Smooth muscle cell of the brain vasculature (primary cell): ENCODE measurements at regions not wholly inside any gene's neighbourhood (a gene's known extent, or its start where the extent isn't known, plus 50 kb on each side); places are given as distances from the start of the nearest gene placed in this dataset.
"Not testable (repeated sequence)": the region's sequence is repeated elsewhere in the genome, so short reads cannot be mapped to it uniquely, and the experiment has no call there.

Experiments
- DNase-seq: peaks from one replicate; pipeline ENCODE4 v3.0.0-alpha.2; 2012; ENCODE audit warnings: low read depth, low spot score

DNA sequence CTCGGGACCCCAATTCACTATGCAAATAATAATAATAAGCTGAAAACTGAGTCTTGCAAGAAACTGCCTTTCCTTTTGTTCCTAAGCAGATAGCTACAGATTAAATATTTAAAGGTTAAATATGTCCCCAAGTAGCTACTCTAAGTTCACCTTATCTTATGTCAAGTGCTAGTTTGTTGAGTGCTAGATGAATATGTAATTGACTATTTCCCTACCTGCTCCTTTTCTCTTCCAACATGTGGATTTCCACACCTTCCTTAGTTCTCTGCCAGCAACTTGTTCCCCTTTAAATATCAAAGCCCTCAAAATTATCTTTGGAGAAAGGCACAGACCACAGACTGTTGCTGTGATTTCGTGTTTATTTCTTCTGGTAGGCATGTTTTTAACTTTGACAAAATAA, 709.2 kb upstream of the SLITRK1 start:
- no peak for DNase-seq

DNA sequence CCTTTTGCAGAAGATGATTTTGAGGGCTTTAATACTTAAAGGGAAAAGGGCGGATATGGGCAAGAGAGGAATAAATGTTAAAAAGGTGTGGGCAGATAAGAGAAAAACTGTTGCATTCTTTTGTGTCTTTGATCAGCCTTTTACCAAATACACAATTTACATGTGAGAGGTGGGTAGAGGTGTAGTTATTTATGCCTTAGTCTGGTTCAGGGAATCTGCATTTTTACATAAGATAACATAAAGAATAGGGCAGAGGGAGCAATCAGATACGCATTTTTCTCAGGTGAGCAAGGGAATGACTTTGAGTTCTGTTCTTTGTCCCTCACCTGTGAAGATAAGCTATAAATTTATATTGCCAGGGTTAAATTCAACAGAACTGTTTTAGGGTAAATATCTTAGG, 708.4 kb upstream of the SLITRK1 start:
- DNase-seq = no peak

DNA sequence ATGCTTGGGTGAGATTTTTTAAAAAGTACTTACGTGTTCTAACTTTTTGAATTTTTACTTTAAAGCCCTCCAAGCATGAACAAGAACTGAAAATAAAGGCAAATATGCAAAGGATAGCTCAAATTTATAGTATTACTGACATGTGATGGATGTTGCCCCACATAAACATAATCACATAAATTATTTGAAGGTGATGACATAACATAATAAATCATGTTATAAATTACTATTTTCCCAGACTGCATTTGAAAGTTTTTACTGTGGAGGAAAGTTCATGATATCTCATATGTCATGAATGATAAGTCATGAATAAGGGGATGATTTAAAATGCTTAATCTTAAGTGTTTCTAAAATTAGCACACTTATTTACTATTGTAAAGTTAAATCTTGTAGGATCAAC, 705.7 kb upstream of the SLITRK1 start:
- DNase-seq = no peak

DNA sequence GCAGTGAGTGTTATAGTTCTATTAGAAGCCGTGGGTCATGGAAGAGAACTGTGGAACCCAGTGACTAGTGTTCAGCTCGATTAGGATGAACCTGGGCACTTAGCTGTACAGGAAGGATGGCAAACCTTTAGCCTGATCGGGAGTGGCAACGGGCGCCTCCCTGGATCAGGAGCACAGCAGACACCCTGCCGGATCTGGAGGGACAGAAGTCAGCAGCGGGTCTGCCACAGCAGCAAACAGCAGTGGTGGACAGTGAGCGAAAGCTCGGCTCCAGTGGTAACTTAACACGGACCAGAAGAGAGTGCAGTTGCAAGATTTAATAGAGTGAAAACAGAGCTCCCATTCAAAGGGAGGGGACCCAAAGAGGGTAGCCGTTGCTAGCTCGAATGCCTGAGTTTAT, 697.6 kb upstream of the SLITRK1 start:
- DNase-seq = not testable (repeated sequence)

DNA sequence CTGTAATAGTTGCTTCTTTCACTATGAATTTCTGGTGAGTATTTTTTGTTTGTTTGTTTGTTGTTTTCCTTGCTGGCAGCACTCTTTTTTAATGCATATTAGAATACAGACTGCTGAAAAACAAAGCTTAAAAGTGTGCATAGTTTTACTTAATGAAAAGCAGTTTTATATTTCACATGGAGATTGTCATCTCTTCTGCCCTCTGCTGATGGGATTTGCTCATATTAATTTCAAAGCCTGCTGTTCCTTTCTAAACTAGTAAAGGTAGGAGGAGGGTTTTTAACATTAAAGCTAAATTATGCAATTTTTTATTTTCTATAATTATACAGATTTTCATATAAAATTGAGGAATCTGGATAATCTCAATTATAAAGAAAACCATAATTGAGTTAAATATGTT, 692.6 kb upstream of the SLITRK1 start:
- DNase-seq = no peak

DNA sequence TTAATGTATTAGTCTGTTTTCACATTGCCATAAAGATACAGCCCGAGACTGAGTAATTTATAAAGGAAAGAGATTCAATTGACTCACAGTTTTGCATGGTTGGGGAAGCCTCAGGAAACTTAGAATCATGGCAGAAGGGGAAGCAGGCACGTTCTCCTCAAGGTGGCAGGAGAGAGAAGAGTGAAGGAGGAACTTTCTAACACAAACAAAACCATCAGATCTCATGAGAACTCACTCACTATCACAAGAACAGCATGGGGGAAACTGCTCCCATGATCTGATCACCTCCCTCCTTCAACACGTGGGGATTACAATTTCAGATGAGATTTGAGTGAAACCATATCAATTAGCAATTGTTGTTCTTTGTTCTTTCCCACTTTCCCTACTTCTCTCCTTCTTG, 689.0 kb upstream of the SLITRK1 start:
- DNase-seq = no peak

DNA sequence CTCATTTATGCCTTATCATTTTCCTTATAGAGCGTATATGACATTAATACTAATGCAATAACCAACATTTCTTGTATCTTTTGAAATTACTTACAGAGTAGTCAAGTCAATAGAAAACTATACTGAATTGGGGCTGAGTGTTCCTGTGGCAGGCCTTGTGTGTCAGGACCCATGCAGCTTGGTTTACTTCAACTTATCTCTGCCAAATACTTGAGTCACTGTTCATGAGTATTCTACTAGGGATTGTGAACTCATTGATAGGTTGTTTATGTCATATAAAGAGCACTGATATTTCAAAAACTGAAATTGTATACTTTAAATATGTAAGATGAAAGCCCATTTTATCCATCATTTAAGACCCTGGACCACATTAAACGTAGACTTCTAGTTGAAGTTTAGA, 688.6 kb upstream of the SLITRK1 start:
- no peak for DNase-seq

DNA sequence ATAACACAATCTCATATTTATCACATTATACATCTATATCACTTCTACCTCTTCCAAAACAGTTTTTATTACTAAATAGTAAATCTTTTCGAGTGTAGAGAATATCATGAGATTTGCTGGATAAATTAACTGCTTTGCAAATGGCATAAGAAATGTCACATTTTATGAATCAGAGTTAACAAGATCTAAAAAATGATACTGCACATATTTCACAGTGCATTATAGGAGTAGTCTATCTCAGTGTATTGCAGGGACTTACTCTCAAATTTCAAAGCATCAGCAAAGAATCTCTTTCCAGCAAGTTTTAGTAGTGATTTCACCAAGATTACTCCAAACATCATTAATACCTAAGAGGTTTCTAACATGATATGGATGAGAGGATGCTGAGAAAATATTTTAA, 687.1 kb upstream of the SLITRK1 start:
- no peak for DNase-seq

DNA sequence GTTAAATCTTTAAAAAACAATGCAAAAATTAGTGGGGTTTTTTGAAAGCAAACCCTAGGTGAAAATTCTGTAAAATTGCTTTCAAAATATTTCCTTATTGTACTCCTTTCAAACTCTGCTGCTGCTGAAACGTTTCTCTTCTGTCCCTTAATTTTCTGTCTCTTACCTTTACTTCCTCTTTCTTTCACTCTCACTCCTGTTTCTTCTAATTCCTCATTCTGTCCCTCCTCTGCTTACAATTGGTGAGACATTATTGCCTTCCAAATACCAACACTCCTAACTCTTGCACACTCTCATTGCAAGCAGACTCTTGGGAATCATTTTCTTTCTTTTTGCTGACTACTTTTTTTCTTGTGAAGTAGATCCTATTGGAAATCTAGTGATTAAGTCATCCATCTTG, 685.6 kb upstream of the SLITRK1 start:
- DNase-seq = no peak

DNA sequence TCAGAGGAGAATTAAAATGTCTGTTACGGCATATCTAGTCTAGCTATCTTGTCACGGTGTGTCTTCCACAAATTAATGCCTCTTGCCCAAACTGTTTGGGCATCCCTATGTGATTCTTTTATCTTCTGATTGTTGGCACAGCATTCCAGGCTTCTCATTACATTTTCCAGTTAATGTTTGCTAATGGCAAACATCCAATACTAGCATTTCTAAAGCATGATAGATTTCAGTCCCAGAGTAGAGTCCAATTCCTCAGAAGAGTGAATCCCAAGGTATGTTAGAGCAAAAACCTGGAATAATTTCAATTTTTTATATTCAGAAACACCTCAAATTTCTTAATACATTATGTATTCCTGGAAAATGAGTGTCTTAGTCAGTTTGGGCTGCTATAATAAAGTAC, 684.5 kb upstream of the SLITRK1 start:
- DNase-seq = no peak

DNA sequence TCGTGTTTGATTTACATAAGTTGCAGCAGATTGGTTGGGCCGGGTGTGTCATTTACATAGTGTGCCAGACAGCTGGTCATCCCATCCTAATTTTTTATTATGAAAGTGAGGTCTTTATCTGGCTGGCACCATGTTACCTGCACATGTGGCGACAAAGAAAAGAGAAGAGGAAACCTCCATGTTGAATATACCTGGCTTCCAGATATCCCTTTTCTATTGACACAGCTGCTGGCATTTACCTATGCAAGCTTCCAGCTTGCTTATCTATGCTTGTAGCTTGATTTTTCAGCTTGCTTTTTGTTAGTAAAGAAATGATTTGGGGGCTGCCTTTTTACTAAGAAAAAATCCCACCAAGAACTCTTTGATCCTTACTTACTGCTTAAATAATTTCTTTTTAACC, 681.3 kb upstream of the SLITRK1 start:
- DNase-seq = no peak

DNA sequence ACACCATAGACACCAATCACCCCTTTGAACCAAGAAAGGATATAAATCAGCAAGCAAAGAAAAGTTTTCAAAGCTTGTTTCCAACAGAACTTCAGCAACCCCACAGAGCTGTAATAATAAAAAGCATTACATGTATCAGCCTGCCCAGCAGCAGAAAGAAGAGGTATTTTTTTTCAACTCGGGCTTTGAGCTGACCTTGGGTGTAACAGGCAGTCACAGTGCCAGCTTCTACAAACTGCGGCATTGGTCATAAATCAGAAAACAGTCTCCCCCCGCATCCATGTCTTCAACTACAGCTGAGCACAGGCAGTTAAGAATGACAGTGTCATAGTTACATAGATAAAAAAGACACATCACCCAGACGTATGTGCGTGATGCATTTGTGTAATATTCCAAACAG, 671.0 kb upstream of the SLITRK1 start:
- DNase-seq = no peak

DNA sequence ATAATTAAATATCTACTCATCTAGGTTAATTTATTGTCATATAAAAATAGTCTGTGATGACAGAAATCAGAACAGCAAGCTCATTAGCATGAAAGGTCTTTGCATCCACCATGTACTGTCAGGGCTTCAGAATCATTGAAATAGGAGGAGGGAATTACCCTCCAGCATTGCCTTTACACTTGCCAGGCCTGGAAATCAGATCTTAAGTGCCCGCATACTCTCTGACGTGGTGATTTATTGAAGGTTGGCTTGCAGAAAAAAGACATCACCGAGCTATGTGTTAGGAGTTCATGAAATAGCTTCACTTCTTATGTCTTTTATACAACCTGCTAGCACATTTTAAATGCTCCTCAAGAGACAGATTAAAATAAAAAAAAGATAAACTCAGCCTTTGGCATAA, 661.7 kb upstream of the SLITRK1 start:
- DNase-seq = no peak

DNA sequence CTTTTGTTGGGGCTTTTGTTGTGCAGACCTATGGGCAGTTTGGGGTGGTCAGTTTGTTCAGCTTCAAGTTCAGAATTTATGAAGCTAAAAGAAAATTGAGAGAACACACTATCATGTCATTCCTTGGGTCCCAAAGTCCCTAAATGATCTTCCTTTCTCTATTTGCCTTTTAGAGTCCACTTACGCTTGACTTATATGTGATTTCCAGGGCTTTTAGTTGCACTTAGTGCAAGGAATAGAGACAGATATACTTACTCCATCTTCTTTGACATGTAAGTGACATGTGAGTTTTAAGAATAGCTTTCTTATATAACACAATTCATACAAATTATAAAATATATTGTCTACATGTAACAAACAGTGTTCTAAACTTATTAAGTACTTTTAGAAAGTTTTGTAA, 660.1 kb upstream of the SLITRK1 start:
- DNase-seq = no peak

DNA sequence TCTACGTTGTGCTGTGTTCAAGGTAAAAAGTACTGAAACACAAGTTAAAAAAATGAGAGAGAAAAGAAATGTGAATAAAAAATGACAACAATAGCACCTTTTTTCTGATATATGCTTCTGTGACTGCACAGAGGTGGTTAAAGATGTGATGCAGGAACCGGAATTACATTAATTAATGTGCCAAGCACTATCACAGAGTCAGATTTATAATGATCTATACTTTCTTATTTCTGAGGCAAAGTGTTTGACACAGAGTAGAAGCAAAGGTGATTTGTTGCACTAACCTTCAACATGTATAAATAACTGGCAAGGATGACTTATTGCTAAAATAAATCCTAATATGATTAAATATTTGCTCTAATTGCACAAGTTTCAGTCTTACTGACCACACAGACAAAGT, 654.6 kb upstream of the SLITRK1 start:
- DNase-seq = no peak

DNA sequence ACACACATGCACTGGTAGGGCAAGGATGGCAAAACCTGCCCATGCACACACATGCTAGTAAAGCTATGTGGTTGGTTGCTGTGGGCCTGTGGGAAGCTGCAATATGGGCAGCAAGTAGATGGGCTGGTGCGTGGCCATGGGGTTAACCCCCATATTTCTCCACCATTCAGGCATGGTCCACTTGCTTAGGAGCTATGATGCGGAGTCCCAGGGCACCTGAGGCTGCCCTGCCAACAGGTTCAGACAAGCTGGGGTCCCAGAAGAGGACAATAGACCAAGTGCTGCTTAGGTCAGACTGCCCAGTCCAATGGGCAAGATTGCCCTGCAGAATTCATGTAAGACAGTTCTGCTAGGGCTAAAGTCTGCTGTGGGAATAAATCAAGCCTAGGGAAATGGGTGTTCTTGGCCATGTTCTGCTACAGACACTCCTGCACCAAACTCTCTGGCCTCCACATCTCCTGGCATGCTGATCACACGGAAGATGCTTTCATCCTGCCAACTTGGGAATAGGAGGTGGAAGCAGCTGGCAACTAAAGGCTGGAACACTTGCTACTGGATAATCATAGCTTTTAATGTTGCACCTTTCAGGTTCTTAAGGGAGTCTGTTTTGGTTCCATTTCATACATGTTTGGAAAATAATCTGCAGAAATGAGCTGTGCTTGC, 646.3 kb upstream of the SLITRK1 start:
- DNase-seq = no peak

DNA sequence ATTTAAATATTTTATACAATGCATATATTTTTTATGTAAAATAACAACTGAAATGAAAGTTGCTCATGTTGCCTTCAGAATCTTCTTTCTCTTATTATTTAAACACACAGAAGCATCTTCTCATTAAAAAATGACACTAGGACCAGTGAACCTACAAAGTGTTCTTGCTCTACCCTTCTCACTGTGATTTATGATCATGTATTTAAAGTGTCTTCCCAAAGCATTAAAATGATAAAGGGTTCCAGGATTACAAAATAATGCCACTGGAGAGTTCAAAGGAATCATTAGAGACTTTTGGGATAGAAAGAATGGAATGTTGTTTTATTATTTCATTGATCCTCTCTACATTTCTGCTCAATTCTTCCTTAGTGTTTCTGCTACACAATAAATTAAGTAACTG, 643.6 kb upstream of the SLITRK1 start:
- DNase-seq = no peak

DNA sequence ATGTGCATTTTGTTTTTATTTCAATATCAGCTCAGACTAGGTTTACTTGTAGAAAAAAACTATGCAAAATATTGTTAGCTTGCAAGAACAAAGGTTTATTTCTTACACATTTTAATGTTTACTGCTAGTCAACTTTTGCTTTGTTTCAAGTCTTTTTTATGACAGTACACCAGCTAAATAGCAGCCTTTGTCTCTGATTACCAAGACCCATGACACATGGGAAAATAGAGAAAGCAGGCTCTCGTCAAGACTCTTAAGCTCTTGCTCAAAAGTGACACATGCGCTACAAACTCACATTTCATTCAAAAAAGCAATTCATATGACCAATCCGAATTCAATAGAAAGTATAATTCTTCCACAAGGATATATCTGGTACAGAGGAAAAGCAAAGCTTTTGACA, 642.3 kb upstream of the SLITRK1 start:
- no peak for DNase-seq

DNA sequence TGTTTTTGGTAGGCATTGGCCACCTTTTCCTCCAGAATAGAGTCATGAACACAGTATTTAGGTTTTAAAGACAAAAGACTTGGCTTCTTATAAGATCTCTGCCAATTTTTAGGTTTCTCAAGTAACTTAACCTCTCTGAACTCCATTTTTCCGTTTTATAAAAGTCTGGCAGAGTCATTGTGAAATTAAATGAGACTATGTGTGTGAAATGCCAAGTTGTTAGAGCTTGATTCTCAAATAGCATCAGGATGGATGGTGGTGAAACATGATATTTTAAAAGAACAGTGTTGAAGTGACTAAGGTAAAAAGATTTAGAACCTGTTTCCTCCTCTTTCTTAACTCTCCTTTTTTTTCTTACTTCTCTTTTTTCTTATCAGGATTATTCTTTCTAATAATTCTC, 617.7 kb upstream of the SLITRK1 start:
- DNase-seq = no peak

DNA sequence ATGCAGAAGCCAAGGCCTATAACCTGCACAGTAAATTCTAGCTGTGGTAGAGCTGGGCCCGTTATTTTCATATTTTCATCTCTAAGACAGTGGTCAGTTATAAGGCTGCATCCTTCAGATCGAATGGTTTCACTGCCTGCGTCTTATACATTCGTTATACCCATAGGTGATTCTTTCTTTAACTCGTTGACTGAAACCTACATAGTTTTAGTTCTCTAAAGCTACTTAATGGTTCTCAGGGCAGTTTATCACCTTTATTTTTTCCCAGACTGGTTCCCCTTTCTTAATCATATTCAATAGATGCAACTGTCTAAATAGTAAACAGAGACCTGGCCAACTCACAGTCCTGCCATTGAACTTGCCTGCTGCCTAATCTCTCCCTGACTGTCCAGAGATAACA, 615.3 kb upstream of the SLITRK1 start:
- no peak for DNase-seq

DNA sequence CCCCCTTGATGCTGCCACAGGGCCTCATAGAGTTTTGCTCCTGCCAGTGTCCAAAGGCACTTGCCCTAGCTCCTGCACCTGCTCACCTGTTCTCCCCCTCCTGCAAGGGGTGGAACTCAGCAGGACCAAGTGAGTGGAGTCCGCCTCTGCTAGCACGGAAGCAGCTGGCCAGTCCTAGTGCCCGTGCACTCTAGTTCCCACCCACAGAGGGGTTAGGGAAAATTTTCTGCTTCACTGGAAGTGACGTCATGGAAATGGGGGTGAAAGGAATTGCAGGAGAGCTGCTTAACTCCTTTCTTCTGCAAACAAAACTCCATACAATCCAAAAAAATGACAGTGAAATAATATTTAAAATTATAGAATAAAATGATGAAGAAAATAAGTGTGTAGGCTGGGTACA, 609.7 kb upstream of the SLITRK1 start:
- no peak for DNase-seq

DNA sequence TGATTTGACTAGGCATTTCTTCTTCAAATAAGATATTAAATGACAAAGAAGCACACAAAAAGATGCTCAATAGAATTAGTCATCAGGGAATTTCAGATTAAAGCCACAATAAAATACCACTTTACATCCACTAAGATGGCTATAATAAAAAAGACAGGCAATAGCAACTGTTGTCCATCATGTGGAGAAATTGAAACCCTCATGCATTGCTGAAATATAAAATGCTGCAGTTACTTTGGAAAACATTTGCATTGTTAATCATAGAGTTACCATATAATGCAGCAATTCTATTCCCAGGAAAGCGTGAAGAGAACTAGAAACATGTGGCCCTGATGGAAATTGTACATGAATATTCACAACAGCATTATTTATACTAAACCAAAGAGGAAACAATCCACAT, 605.5 kb upstream of the SLITRK1 start:
- DNase-seq = no peak

DNA sequence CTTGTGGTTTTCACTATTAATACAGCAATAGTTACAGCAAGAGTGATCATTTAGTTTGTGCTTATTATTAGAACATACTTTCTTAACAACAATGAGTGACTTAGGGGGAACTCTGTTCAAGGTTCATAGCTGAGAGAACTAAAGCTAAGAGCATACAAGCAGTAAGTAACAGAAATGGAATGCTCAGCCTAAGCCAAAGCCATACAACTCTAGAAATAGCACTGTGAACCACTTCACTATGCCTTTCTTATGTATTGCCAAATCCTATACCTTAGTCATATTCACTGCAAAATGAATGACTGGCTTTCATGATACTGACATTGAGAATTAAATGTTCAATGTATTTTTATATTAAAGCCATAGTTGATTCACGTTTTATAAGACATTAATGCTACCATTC, 599.7 kb upstream of the SLITRK1 start:
- DNase-seq = no peak

DNA sequence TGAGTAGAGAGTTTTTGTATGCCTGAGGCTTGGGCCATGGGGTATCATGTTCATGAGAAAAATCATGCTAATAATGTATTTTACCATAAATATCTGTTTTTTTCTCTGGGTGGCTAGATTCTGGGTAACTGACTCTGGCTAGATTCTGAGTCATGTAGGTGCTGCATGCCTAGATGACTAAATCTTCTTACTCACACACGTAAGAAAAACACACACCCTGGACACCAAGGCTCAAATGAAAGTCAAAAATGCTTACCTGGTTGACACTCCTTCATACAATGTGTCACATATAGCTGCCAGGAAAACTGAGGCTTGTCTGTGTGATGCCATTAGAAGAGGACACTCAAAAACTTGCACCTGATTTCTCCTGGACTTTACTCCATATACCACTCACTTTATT, 597.4 kb upstream of the SLITRK1 start:
- DNase-seq = no peak

DNA sequence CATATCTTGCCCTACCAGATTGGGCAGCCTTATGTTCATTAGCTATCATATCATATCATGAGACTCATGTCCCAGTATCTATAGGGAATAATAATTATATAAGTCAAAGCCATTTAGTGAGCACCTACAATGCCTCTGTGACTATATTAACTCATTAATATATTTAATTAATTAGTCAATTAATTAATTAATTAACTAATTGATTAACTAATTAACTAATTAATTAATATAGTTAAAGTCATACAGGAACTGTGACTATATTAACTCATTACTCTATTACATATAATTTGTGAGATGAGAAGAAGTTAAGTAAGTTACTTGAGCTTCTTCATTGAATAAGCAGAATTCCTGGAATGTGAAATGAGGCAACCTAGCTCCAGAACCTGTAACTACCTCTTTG, 588.3 kb upstream of the SLITRK1 start:
- DNase-seq = no peak
